Fibroblast of peridontal ligament (primary cell): ENCODE measurements at regions not wholly inside any gene's neighbourhood (a gene's known extent, or its start where the extent isn't known, plus 50 kb on each side); places are given as distances from the start of the nearest gene placed in this dataset.
"Not testable (repeated sequence)": the region's sequence is repeated elsewhere in the genome, so short reads cannot be mapped to it uniquely, and the experiment has no call there.

Experiments used
- DNase-seq: peaks from one replicate; pipeline ENCODE4 v3.0.0-alpha.2; 2010; ENCODE audit errors: extremely low read depth

- no peak for DNase-seq
Observed at GRCh38 chr3:188972310-188972709, 199.5 kb upstream of the TPRG1 start.

DNA sequence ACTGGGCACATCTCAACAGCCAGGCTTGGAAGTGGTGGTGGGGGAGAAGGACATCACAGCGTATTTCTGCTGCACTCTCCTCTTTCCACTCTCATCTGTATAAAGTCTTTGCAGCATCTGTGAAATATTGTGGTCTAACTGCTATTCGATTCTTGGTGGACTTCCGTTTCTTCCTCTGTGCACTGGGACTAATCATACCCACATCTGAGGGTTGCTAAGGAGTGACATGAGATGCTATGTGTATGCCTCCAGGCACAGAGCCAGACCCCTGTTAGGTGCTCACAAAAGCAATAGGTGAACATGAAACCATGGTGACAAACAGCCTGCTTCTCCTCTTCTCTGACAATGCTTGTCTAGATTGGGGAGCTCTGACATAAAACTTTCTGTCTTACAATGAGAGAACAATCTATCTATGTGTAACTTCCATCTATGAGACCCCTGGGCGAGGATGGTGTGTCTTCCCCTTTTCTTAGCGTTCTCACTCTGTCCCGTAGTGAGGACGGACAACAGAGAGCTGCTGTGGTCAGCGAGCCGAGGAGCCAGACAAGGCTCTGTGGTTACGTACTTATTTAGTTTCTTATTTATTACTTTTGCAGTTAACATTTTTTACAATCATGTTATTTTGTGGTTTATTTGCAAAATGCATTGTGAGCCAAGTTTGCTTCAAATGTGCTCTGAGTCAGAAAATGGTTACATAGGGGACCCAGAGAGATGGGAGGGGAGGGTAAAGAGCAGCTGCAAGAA lies 196.7 kb upstream of the TPRG1 start:
- DNase-seq, result peak; percentile 71

DNA sequence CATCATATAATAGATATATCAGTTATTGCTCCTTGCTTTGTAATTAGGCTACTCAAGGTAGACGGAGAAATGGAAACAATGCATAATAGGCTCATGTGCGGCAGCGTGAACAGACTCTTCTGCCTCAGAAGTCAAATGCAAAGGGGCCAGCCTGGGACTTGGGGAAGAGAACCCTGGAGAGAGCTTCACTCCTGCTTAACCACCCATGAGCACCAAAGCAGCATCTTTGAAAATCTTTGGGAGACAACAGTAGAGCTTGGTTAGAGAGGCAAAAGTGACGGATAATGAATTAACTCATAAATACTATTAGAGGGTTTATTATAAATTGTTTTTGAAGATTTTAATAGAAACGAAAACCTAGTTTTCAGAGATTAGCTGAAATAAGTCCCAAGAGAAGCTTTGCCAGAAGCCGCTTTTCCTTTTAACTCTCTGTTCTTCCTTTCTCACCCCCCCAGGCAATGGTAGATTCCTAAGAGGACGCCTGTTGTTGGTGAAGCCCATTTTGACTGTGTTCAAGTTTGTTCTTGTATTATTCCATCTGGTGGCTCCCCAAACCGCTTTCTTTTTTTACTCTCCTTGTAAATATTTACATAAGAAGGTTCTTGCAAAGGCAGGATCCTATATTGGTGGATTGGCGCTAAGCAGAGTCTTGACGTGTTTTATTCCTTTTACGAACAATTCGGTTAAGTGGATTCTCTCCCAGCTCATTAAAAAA lies 196.0 kb upstream of the TPRG1 start:
- peak; percentile 82 for DNase-seq

- DNase-seq, result no peak
Observed at GRCh38 chr3:188976407-188976806, 195.4 kb upstream of the TPRG1 start.

GRCh38 chr3:188978421-188979171 lies 193.2 kb upstream of the TPRG1 start:
- peak; percentile 68 for DNase-seq

- no peak for DNase-seq
Observed at GRCh38 chr3:188979248-188979647, 192.5 kb upstream of the TPRG1 start.

- DNase-seq, result no peak
Observed at GRCh38 chr3:188979669-188980310, 192.0 kb upstream of the TPRG1 start.

- no peak for DNase-seq
Observed at GRCh38 chr3:188993181-188993580, 178.6 kb upstream of the TPRG1 start.

GRCh38 chr3:189001559-189001958 lies 170.2 kb upstream of the TPRG1 start:
- peak; percentile 72 for DNase-seq

DNA sequence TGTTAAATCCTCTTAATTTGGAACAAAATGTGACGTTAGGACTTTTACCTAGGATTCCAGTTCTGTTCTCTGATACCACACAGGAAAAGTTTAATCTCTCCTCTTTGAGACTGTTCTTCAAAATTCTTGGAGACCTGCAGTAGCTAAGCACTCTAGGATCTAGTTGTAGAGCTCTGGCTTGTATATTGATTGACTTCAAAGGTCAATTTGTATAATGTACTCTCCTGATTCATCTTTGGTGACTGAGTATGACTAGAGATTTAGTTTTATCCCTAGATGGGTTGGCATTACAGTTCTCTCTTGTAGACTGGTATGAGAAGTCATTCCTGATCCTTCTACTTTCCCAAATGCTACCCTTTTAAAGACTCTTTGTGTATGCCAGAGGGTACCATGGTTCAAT lies 168.4 kb upstream of the TPRG1 start:
- DNase-seq, result no peak

GRCh38 chr3:189013224-189013888 lies 158.4 kb upstream of the TPRG1 start:
- DNase-seq, result no peak

DNA sequence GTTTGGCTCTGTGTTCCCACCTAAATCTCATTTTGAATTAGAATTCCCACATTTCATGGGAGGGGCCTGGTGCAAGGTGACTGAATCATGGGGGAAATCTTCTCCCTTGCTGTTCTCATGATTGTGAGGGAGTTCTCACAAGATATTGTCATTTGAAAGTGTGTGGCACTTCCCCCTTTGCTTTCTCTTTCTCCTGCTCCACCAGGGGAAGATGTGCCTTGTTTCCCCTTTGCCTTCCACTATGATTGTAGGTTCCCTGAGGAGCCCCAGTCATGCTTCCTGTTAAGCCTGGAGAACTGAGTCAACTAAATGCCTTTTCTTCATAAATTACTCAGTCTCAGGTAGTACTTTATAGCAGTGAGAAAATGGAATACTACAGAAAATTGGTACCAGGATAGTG lies 157.2 kb upstream of the TPRG1 start:
- DNase-seq, result no peak

- not testable (repeated sequence) for DNase-seq
Observed at GRCh38 chr3:189022576-189023466, 148.9 kb upstream of the TPRG1 start.

GRCh38 chr3:189025866-189026265 lies 145.9 kb upstream of the TPRG1 start:
- no peak for DNase-seq

GRCh38 chr3:189027626-189028155 lies 144.1 kb upstream of the TPRG1 start:
- DNase-seq, result no peak

DNA sequence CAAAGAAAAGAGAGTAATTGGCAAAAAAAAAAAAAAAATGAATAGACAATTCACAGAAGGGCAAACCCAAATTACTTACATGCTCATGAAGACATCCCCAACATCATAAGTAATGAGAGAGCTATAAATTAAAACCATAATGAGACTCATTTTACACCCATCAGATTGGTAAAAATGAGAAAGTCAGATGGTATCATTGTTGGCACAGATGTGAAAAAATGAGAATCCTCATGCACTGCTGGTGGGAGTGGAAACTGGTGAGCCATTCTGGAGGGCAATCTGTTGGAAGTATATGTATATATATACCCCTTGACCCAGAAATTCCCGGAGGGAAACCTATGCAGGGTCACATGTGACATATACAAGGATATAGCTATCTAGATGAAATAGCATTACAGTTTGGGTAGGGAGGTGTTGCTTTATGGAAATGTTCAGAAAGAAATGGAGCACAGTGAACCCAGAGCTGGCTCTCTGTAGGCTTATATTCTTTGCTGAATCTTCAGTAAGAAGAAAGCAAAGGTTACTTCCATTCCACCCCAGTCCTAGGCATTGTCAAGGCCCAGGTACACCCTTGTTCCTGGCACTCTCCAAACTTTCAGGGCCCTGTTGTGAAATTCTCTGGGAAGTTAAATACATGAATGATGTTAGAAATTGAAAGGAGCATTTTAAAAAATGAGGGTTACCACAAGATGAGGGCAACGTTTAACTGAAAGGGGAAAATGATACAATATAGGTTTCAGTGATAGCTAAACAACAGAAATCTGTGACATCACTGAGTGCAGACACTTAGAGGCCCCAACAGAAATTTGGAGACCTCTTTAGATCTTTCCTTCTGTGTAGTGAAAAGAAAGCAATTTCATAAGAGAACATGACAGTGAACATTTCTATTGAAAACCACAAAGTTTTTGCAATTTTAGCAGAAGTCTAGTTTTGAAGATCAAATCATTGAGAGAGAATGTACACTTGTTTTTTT lies 132.7 kb upstream of the TPRG1 start:
- DNase-seq, result peak; percentile 37

DNA sequence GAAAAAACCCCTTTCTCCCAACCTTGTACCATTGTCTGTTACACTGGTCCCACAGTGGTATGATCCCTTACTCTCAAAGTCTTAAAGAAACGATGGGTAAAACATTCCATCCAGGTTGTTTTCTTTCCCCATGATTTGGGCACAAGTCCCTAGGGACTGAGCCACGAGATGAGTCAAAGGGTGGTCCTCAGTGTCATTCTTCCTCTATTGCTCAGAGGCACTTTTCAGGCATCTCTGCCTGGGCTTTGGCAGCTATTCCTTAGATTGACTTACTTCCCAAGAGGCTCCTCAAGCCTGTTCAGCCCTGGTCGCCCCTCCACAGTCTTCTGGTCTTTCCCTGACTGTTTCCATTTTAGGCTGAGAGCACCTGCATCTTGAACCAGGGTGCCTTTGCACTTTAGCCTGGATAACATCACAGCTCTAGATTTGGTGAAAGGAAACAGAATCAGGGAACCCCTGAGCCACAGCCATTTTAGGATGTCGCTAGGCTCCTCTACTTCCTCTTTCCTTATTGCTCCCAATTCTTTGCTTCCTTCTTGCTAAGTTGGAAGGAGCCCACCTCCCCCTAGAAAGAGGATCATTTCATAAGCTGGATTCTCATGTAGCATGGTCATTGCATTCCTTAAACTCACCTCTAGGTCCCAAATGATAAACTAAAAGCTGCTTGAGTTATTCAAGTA lies 131.0 kb upstream of the TPRG1 start:
- peak; percentile 10 for DNase-seq

DNA sequence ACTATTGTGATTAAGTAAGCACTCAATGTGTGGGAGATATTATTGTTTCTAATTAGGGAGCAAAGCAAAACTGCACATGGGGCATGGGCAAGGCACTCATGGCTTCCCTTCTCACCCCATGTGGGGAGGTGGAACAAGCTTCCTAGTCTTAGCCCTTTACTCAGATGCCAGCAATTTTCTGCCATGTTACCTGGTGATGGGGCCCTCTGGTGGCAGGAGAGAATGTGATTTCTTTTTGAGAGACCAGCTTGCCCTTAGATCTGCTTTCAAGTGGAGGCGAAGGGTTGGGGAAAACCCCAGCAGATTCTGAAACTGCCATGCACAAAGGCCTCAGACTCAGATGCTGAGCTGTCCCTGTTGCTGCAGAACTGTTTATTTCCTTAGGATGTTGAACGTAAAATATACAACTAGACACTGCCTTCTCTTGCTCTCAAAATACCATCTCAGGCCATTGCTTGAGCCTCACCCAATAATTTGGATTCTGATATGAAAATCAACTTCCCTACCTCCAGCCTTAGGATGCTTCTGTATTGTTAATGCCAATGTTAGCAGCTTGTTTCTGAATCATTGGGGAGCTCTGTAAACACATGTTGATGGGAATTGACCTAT lies 130.2 kb upstream of the TPRG1 start:
- peak; percentile 9 for DNase-seq
